NOMO-1 (cell line): ENCODE measurements at regions not wholly inside any gene's neighbourhood (a gene's known extent, or its start where the extent isn't known, plus 50 kb on each side); places are given as distances from the start of the nearest gene placed in this dataset.

Experiments
- DNase-seq, 2 experiments: peaks; one replicate each; lab custom pipeline; 2025; ENCODE audit not compliant: unreplicated experiment in 2 of 2; lab: John Stamatoyannopoulos, UW

GRCh38 chr3:31210068-31210645, 315.7 kb upstream of the GADL1 start:
- DNase-seq = no peak

GRCh38 chr3:31213869-31214486, 318.7 kb upstream of the STT3B start:
- peak; percentile 63 for DNase-seq

- DNase-seq = no peak
These were observed 314.6 kb upstream of the STT3B start for GRCh38 chr3:31218082-31218481.

- DNase-seq = peak in 1 of 2 experiments; percentile 20
These were observed 313.4 kb upstream of the STT3B start for GRCh38 chr3:31219131-31219843.

- DNase-seq = no peak
These were observed 312.3 kb upstream of the STT3B start for GRCh38 chr3:31220431-31220830.

- DNase-seq = no peak
These were observed 309.4 kb upstream of the STT3B start for GRCh38 chr3:31223278-31223677.

GRCh38 chr3:31224936-31225335, 307.8 kb upstream of the STT3B start:
- no peak for DNase-seq

GRCh38 chr3:31225923-31226322, 306.8 kb upstream of the STT3B start:
- DNase-seq = no peak

GRCh38 chr3:31226346-31226745, 306.4 kb upstream of the STT3B start:
- DNase-seq = peak in 1 of 2 experiments; percentile 33

GRCh38 chr3:31227131-31227562, 305.6 kb upstream of the STT3B start:
- peak; percentile 86 to 98 for DNase-seq

- no peak for DNase-seq
These were observed 302.1 kb upstream of the STT3B start for GRCh38 chr3:31230425-31231223.

GRCh38 chr3:31232055-31233025, 300.4 kb upstream of the STT3B start:
- peak; percentile 88 to 96 for DNase-seq

GRCh38 chr3:31234145-31234544, 298.6 kb upstream of the STT3B start:
- peak; percentile 77 to 96 for DNase-seq

- DNase-seq = no peak
These were observed 297.5 kb upstream of the STT3B start for GRCh38 chr3:31235062-31235700.

GRCh38 chr3:31237887-31238286, 294.8 kb upstream of the STT3B start:
- no peak for DNase-seq

GRCh38 chr3:31240013-31240412, 292.7 kb upstream of the STT3B start:
- DNase-seq = no peak

- no peak for DNase-seq
These were observed 292.3 kb upstream of the STT3B start for GRCh38 chr3:31240466-31240865.

- no peak for DNase-seq
These were observed 291.9 kb upstream of the STT3B start for GRCh38 chr3:31240874-31241273.

GRCh38 chr3:31241533-31241932, 291.2 kb upstream of the STT3B start:
- DNase-seq = no peak
